ENCODE measurements at regions not wholly inside any gene's neighbourhood (a gene's known extent, or its start where the extent isn't known, plus 50 kb on each side); places are given as distances from the start of the nearest gene placed in this dataset.

DNA sequence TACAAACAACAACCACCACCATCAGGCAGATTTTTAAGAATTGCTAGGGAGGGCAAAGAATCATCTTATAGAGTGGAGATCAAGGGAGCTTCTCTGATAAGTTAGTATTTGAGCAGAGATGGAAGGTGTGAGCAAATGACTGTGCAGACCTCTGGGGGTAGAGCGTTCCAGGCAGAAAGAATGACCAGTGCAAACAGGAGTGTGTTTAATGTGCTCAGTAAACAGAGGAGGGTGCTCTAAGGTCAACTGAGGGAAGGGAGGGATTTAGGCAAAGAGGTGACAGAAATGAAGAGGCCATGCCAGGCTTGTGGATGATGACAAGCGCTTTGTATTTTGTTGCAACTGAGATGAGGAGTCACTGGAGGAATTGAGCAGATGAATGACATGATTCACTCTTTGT lies 172.5 kb upstream of the GJB5 start:
- TF ChIP-seq, protein P1, sequence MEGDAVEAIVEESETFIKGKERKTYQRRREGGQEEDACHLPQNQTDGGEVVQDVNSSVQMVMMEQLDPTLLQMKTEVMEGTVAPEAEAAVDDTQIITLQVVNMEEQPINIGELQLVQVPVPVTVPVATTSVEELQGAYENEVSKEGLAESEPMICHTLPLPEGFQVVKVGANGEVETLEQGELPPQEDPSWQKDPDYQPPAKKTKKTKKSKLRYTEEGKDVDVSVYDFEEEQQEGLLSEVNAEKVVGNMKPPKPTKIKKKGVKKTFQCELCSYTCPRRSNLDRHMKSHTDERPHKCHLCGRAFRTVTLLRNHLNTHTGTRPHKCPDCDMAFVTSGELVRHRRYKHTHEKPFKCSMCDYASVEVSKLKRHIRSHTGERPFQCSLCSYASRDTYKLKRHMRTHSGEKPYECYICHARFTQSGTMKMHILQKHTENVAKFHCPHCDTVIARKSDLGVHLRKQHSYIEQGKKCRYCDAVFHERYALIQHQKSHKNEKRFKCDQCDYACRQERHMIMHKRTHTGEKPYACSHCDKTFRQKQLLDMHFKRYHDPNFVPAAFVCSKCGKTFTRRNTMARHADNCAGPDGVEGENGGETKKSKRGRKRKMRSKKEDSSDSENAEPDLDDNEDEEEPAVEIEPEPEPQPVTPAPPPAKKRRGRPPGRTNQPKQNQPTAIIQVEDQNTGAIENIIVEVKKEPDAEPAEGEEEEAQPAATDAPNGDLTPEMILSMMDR (IDR thresholded peaks at IDR 0.05), result no peak
- no peak for TF ChIP-seq ZFX (IDR thresholded peaks at IDR 0.05; ENCODE audit: borderline replicate concordance)
